SK-N-SH treated with all-trans-retinoic acid at 6 μM for 48 hours (cell line): ENCODE measurements at regions not wholly inside any gene's neighbourhood (a gene's known extent, or its start where the extent isn't known, plus 50 kb on each side); places are given as distances from the start of the nearest gene placed in this dataset.

Experiments used
- ATAC-seq: fragments of 200-7000 bp; cut with Tn5 transposase; 3 replicates; pipeline ENCODE4 v1.9.1; 2020; ENCODE audit warnings: mild to moderate bottlenecking, moderate library complexity
- ARNTL ChIP-seq: fragments of 450-650 bp; formaldehyde crosslinking; IDR thresholded peaks from 2 replicates; pipeline ENCODE4 v1.5.0; 2020; ENCODE audit warnings: low read depth, mild to moderate bottlenecking, moderate library complexity, borderline replicate concordance
- BACH2 ChIP-seq: fragments of 250-450 bp; sonication (Bioruptor Pico); IDR thresholded peaks from 2 replicates; pipeline ENCODE4 v1.9.0; 2021; ENCODE audit warnings: mild to moderate bottlenecking, borderline replicate concordance
- CREB5 ChIP-seq: fragments of 250-450 bp; sonication (Bioruptor Pico); IDR thresholded peaks from 2 replicates; pipeline ENCODE4 v1.5.1; 2020; ENCODE audit warnings: low read depth, mild to moderate bottlenecking, moderate library complexity
- CSDC2 ChIP-seq: fragments of 250-450 bp; sonication (Bioruptor Pico); IDR thresholded peaks from 2 replicates; pipeline ENCODE4 v1.5.0; 2020; ENCODE audit warnings: mild to moderate bottlenecking, moderate library complexity
- CSRNP3 ChIP-seq: fragments of 250-450 bp; sonication (Bioruptor Pico); IDR thresholded peaks from 2 replicates; pipeline ENCODE4 v1.5.1; 2021; ENCODE audit warnings: mild to moderate bottlenecking, moderate library complexity
- ESRRG ChIP-seq: fragments of 250-450 bp; sonication (Bioruptor Pico); IDR thresholded peaks from 2 replicates; pipeline ENCODE4 v1.6.1; 2021; ENCODE audit warnings: mild to moderate bottlenecking
- GLIS3 ChIP-seq: fragments of 250-450 bp; sonication (Bioruptor Pico); IDR thresholded peaks from 2 replicates; pipeline ENCODE4 v1.5.0; 2020; ENCODE audit warnings: mild to moderate bottlenecking, moderate library complexity
- ISL1 ChIP-seq: fragments of 250-450 bp; sonication (Bioruptor Pico); IDR thresholded peaks from 2 replicates; pipeline ENCODE4 v2.1.2; 2022; ENCODE audit warnings: mild to moderate bottlenecking, moderate library complexity
- PPARA ChIP-seq: fragments of 250-450 bp; sonication (Bioruptor Pico); IDR thresholded peaks from 2 replicates; pipeline ENCODE4 v1.5.0; 2020; ENCODE audit warnings: mild to moderate bottlenecking, borderline replicate concordance
- RARB ChIP-seq: fragments of 250-450 bp; sonication (Bioruptor Pico); IDR thresholded peaks from 2 replicates; pipeline ENCODE4 v1.8.0; 2021; ENCODE audit warnings: mild to moderate bottlenecking, moderate library complexity
- SNAI2 ChIP-seq: fragments of 250-450 bp; sonication (Bioruptor Pico); IDR thresholded peaks from 2 replicates; pipeline ENCODE4 v1.5.0; 2020; ENCODE audit warnings: mild to moderate bottlenecking, moderate library complexity
- TCF4 ChIP-seq: fragments of 250-450 bp; sonication (Bioruptor Pico); IDR thresholded peaks from 2 replicates; pipeline ENCODE4 v1.8.0; 2021; ENCODE audit warnings: mild to moderate bottlenecking, moderate library complexity, borderline replicate concordance
- TOX ChIP-seq: fragments of 250-450 bp; sonication (Bioruptor Pico); IDR thresholded peaks from 2 replicates; pipeline ENCODE4 v1.8.0; 2021; ENCODE audit warnings: mild to moderate bottlenecking, moderate library complexity, borderline replicate concordance
- ZC3H10 ChIP-seq: fragments of 250-450 bp; sonication (Bioruptor Pico); IDR thresholded peaks from 2 replicates; pipeline ENCODE4 v1.5.1; 2021; ENCODE audit warnings: mild to moderate bottlenecking, moderate library complexity
- ZFP3 ChIP-seq: fragments of 250-450 bp; sonication (Bioruptor Pico); IDR thresholded peaks from 2 replicates; pipeline ENCODE4 v1.5.0; 2020; ENCODE audit warnings: mild to moderate bottlenecking, moderate library complexity
- ZFP30 ChIP-seq: fragments of 450-650 bp; formaldehyde crosslinking; IDR thresholded peaks from 2 replicates; pipeline ENCODE4 v1.5.0; 2022; ENCODE audit warnings: mild to moderate bottlenecking, moderate library complexity
- ZNF565 ChIP-seq: fragments of 450-650 bp; formaldehyde crosslinking; conservative IDR thresholded peaks from 2 replicates; pipeline ENCODE4 v1.5.0; 2020; ENCODE audit warnings: low read depth, mild to moderate bottlenecking, moderate library complexity
- ZNF70 ChIP-seq: fragments of 450-650 bp; formaldehyde crosslinking; IDR thresholded peaks from 2 replicates; pipeline ENCODE4 v1.5.0; 2020; ENCODE audit warnings: mild to moderate bottlenecking, moderate library complexity
- ZNF8 ChIP-seq: fragments of 450-650 bp; formaldehyde crosslinking; IDR thresholded peaks from 2 replicates; pipeline ENCODE4 v1.5.0; 2020; ENCODE audit warnings: mild to moderate bottlenecking, moderate library complexity
- TF ChIP-seq, protein P1 (sequence below): fragments of 250-450 bp; sonication (Bioruptor Pico); IDR thresholded peaks from 2 replicates; pipeline ENCODE4 v1.5.0; 2020; ENCODE audit warnings: mild to moderate bottlenecking, moderate library complexity
- TF ChIP-seq, protein P2 (sequence below): fragments of 250-450 bp; sonication (Bioruptor Pico); IDR thresholded peaks from 2 replicates; pipeline ENCODE4 v1.8.0; 2020; ENCODE audit warnings: mild to moderate bottlenecking, moderate library complexity, borderline replicate concordance
- TF ChIP-seq, protein P3 (sequence below): fragments of 250-450 bp; sonication (Bioruptor Pico); IDR thresholded peaks from 2 replicates; pipeline ENCODE4 v1.8.0; 2021; ENCODE audit warnings: low read depth, mild to moderate bottlenecking, moderate library complexity, borderline replicate concordance

- ATAC-seq = no peak
These were observed 1066.0 kb upstream of the ADGRL4 start for GRCh38 chr1:80072563-80072962.

GRCh38 chr1:80066060-80066459 is 1059.5 kb upstream of the ADGRL4 start:
- TF ChIP-seq CSRNP3 (CRISPR knock-in tag) = no peak
- no peak for TF ChIP-seq ZNF70
- no peak for TF ChIP-seq ESRRG (CRISPR knock-in tag)
- no peak for TF ChIP-seq ZC3H10
- TF ChIP-seq ARNTL (CRISPR knock-in tag) = no peak
- TF ChIP-seq SNAI2 (CRISPR knock-in tag) = no peak
- no peak for TF ChIP-seq ZFP3 (CRISPR knock-in tag)
- TF ChIP-seq TCF4 = no peak
- TF ChIP-seq, protein P1, sequence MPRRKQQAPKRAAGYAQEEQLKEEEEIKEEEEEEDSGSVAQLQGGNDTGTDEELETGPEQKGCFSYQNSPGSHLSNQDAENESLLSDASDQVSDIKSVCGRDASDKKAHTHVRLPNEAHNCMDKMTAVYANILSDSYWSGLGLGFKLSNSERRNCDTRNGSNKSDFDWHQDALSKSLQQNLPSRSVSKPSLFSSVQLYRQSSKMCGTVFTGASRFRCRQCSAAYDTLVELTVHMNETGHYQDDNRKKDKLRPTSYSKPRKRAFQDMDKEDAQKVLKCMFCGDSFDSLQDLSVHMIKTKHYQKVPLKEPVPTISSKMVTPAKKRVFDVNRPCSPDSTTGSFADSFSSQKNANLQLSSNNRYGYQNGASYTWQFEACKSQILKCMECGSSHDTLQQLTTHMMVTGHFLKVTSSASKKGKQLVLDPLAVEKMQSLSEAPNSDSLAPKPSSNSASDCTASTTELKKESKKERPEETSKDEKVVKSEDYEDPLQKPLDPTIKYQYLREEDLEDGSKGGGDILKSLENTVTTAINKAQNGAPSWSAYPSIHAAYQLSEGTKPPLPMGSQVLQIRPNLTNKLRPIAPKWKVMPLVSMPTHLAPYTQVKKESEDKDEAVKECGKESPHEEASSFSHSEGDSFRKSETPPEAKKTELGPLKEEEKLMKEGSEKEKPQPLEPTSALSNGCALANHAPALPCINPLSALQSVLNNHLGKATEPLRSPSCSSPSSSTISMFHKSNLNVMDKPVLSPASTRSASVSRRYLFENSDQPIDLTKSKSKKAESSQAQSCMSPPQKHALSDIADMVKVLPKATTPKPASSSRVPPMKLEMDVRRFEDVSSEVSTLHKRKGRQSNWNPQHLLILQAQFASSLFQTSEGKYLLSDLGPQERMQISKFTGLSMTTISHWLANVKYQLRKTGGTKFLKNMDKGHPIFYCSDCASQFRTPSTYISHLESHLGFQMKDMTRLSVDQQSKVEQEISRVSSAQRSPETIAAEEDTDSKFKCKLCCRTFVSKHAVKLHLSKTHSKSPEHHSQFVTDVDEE (CRISPR knock-in tag) = no peak
- TF ChIP-seq ISL1 (CRISPR knock-in tag) = no peak
- no peak for TF ChIP-seq CREB5 (CRISPR knock-in tag)
- no peak for TF ChIP-seq ZNF565
- TF ChIP-seq, protein P2, sequence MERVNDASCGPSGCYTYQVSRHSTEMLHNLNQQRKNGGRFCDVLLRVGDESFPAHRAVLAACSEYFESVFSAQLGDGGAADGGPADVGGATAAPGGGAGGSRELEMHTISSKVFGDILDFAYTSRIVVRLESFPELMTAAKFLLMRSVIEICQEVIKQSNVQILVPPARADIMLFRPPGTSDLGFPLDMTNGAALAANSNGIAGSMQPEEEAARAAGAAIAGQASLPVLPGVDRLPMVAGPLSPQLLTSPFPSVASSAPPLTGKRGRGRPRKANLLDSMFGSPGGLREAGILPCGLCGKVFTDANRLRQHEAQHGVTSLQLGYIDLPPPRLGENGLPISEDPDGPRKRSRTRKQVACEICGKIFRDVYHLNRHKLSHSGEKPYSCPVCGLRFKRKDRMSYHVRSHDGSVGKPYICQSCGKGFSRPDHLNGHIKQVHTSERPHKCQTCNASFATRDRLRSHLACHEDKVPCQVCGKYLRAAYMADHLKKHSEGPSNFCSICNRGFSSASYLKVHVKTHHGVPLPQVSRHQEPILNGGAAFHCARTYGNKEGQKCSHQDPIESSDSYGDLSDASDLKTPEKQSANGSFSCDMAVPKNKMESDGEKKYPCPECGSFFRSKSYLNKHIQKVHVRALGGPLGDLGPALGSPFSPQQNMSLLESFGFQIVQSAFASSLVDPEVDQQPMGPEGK (CRISPR knock-in tag) = no peak
- no peak for TF ChIP-seq GLIS3
- TF ChIP-seq ZFP30 = no peak
- TF ChIP-seq, protein P3, sequence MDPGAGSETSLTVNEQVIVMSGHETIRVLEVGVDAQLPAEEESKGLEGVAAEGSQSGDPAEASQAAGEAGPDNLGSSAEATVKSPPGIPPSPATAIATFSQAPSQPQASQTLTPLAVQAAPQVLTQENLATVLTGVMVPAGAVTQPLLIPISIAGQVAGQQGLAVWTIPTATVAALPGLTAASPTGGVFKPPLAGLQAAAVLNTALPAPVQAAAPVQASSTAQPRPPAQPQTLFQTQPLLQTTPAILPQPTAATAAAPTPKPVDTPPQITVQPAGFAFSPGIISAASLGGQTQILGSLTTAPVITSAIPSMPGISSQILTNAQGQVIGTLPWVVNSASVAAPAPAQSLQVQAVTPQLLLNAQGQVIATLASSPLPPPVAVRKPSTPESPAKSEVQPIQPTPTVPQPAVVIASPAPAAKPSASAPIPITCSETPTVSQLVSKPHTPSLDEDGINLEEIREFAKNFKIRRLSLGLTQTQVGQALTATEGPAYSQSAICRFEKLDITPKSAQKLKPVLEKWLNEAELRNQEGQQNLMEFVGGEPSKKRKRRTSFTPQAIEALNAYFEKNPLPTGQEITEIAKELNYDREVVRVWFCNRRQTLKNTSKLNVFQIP (CRISPR knock-in tag) = no peak
- no peak for TF ChIP-seq CSDC2 (CRISPR knock-in tag)
- TF ChIP-seq TOX (CRISPR knock-in tag) = no peak
- TF ChIP-seq ZNF8 (CRISPR knock-in tag) = no peak

More at GRCh38 chr1:80072563-80072962, 1066.0 kb upstream of the ADGRL4 start:
- no peak for TF ChIP-seq TOX (CRISPR knock-in tag)
- no peak for TF ChIP-seq ZNF565
- TF ChIP-seq GLIS3 = no peak
- TF ChIP-seq RARB = no peak
- no peak for TF ChIP-seq CSDC2 (CRISPR knock-in tag)
- no peak for TF ChIP-seq ESRRG (CRISPR knock-in tag)
- TF ChIP-seq ZFP30 = no peak
- no peak for TF ChIP-seq CSRNP3 (CRISPR knock-in tag)
- TF ChIP-seq BACH2 (CRISPR knock-in tag) = no peak

GRCh38 chr1:80064524-80064923 is 1058.0 kb upstream of the ADGRL4 start:
- TF ChIP-seq BACH2 (CRISPR knock-in tag) (no peak), ZNF565 (no peak), ISL1 (CRISPR knock-in tag) (no peak), ZNF70 (no peak), ZC3H10 (no peak), GLIS3 (no peak), RARB (no peak), ARNTL (CRISPR knock-in tag) (no peak), ESRRG (CRISPR knock-in tag) (no peak), CSDC2 (CRISPR knock-in tag) (no peak), PPARA (CRISPR knock-in tag) (no peak), ZFP30 (no peak), TOX (CRISPR knock-in tag) (no peak), SNAI2 (CRISPR knock-in tag) (no peak)
- TF ChIP-seq, protein P1 (CRISPR knock-in tag) = no peak
- ATAC-seq = no peak

More at GRCh38 chr1:80066060-80066459, 1059.5 kb upstream of the ADGRL4 start:
- ATAC-seq = no peak
